HG03135 (cell line): ENCODE measurements at regions not wholly inside any gene's neighbourhood (a gene's known extent, or its start where the extent isn't known, plus 50 kb on each side); places are given as distances from the start of the nearest gene placed in this dataset.
A peak's percentile ranks its signal among the peaks of the same experiment; 100 is the strongest.

ENCODE experiments used
- ATAC-seq: cut with Tn5 transposase; IDR thresholded peaks from one replicate; pipeline ENCODE4 v1.9.1; 2021; ENCODE audit warnings: mild to moderate bottlenecking, moderate library complexity; ENCODE audit not compliant: unreplicated experiment

- ATAC-seq, result no peak
These were observed 245.8 kb upstream of the JAG1 start for GRCh38 chr20:10919396-10920140.

- no peak for ATAC-seq
These were observed 246.6 kb upstream of the JAG1 start for GRCh38 chr20:10920396-10920795.

GRCh38 chr20:10921491-10922010 is 247.8 kb upstream of the JAG1 start:
- no peak for ATAC-seq

- ATAC-seq, result no peak
These were observed 248.7 kb upstream of the JAG1 start for GRCh38 chr20:10922506-10922905.

- ATAC-seq, result no peak
These were observed 249.1 kb upstream of the JAG1 start for GRCh38 chr20:10922941-10923340.

- no peak for ATAC-seq
These were observed 250.9 kb upstream of the JAG1 start for GRCh38 chr20:10924644-10925201.

- no peak for ATAC-seq
These were observed 252.0 kb upstream of the JAG1 start for GRCh38 chr20:10925767-10926166.

GRCh38 chr20:10927011-10927583 is 253.3 kb upstream of the JAG1 start:
- no peak for ATAC-seq

GRCh38 chr20:10927936-10928840 is 254.4 kb upstream of the JAG1 start:
- ATAC-seq, result no peak

- no peak for ATAC-seq
These were observed 255.1 kb upstream of the JAG1 start for GRCh38 chr20:10928841-10929421.

GRCh38 chr20:10935658-10936402 is 262.0 kb upstream of the JAG1 start:
- ATAC-seq, result no peak

- no peak for ATAC-seq
These were observed 263.0 kb upstream of the JAG1 start for GRCh38 chr20:10936786-10937185.

- no peak for ATAC-seq
These were observed 265.6 kb upstream of the JAG1 start for GRCh38 chr20:10939331-10939941.

- ATAC-seq, result peak; percentile 96
These were observed 267.1 kb upstream of the JAG1 start for GRCh38 chr20:10940941-10941340.

- ATAC-seq, result no peak
These were observed 270.0 kb upstream of the JAG1 start for GRCh38 chr20:10943686-10944265.

- ATAC-seq, result no peak
These were observed 272.5 kb upstream of the JAG1 start for GRCh38 chr20:10946124-10946880.

GRCh38 chr20:10947726-10948125 is 273.9 kb upstream of the JAG1 start:
- ATAC-seq, result no peak

- no peak for ATAC-seq
These were observed 276.4 kb upstream of the JAG1 start for GRCh38 chr20:10949930-10950783.
